Pancreas (tissue), 10 donors: ENCODE measurements at regions not wholly inside any gene's neighbourhood (a gene's known extent, or its start where the extent isn't known, plus 50 kb on each side); places are given as distances from the start of the nearest gene placed in this dataset.

Experiments
- ATAC-seq, 4 donors: fragments of 200-7000 bp; cut with Tn5 transposase; one replicate each; pipeline versions ENCODE4 v1.8.0 to v1.9.1; 2020; ENCODE audit warnings: mild to moderate bottlenecking in 4 of 4, moderate library complexity in 4 of 4
- DNase-seq, 6 donors: peaks; one replicate each; pipeline ENCODE4 v3.0.0-alpha.2; 2020
- FAIRE-seq: peaks from 2 replicates; lab custom pipeline; 2012; peaks lifted over from hg19 to GRCh38; lab: Jason Lieb, UNC
- H3K27ac ChIP-seq, 4 donors: fragments of 200-600 bp; sonication (generic); 1 replicate in 3 of 4; 2 replicates in 1 of 4; pipeline versions ENCODE4 v1.5.0 to v1.8.0; 2020
- H3K27me3 ChIP-seq, 4 donors: fragments of 200-600 bp; one replicate each; pipeline ENCODE4 v1.8.0; 2021
- H3K36me3 ChIP-seq, 3 donors: fragments of 200-600 bp; sonication (generic) in 1 of 3; one replicate each; pipeline versions ENCODE4 v1.5.0 to v1.8.0; 2020 to 2021
- H3K4me1 ChIP-seq, 3 donors: fragments of 200-600 bp; one replicate each; pipeline ENCODE4 v1.8.0; 2021
- H3K4me3 ChIP-seq, 4 donors: fragments of 200-600 bp; sonication (generic) in 2 of 4; one replicate each; pipeline versions ENCODE4 v1.5.0 to v1.8.0; 2020 to 2021
- H3K9me3 ChIP-seq, 4 donors: fragments of 200-600 bp; one replicate each; pipeline ENCODE4 v1.8.0; 2021
- CTCF ChIP-seq, 4 donors: fragments of 200-600 bp; sonication (generic) in 3 of 4; IDR thresholded peaks; one replicate each; pipeline versions ENCODE4 v1.5.0 to v1.8.0; 2021; ENCODE audit warnings: antibody characterized with exemption in 4 of 4
- WGBS, 2 donors: extraction: QIAGEN DNeasy Blood & Tissue Kit; methylation state at CpG; one replicate each; pipeline ENCODE4 v1.1.7; 2013; 5-methylcytosine and 5-hydroxymethylcytosine counted together
- intact Hi-C, 3 donors: fragments of 100-400 bp; cut with DNase I; formaldehyde crosslinking; loops; one replicate each; pipeline versions ENCODE4 v1.11.1 to v1.14.2; 2022
- donor health status: healthy with polysubstance abuse.
- donor health status: DM: no; HTN: no; CAD: no; lungs with moderate emphysema.
- donor health status: DM: no; HTN: no; CAD: no.
- donor health status: control.
- donor health status: control.
- donor health status: Bipolar disorder and iron deficiency.
- donor health status: DM: yes; HTN: yes; CAD: no.
- donor health status: DM: no; HTN: no; CAD: no.
- donor health status: DM: no; HTN: no; CAD: no.
- donor health status: DM: yes; HTN: yes; CAD: no.

GRCh38 chr1:195065437-195065836 lies 1542.8 kb downstream of the KCNT2 start:
- FAIRE-seq (no peak), DNase-seq (no peak), ATAC-seq (no peak)
- Histone ChIP-seq H3K36me3 (no peaks in the 10 kb centered on the region), H3K27ac (no peak overlapping the region), H3K4me3 (no peak overlapping the region), H3K9me3 (no peaks in the 10 kb centered on the region), H3K27me3 (no peaks in the 10 kb centered on the region), H3K4me1 (no peaks in the 10 kb centered on the region)
- no peak for TF ChIP-seq CTCF (IDR thresholded peaks at IDR 0.05)
- 59 to 72% methylated on average over 5 of the region's 5 CpGs for WGBS, 2 donors
- intact Hi-C loops, result no loop called here

GRCh38 chr1:195064358-195064757 lies 1543.9 kb downstream of the KCNT2 start:
- Histone ChIP-seq H3K4me1 (no peaks in the 10 kb centered on the region), H3K27me3 (no peaks in the 10 kb centered on the region), H3K9me3 (no peaks in the 10 kb centered on the region), H3K27ac (no peak overlapping the region), H3K4me3 (no peak overlapping the region), H3K36me3 (no peaks in the 10 kb centered on the region)
- intact Hi-C loops, result no loop called here
- WGBS, 2 donors, result 90 to 91% methylated on average over 1 of the region's 1 CpG
- no peak for FAIRE-seq
- ATAC-seq, result no peak
- no peak for DNase-seq
- TF ChIP-seq CTCF (IDR thresholded peaks at IDR 0.05), result no peak

GRCh38 chr1:195054217-195054687 lies 1554.0 kb downstream of the KCNT2 start:
- DNase-seq (peak in 1 of 6 donors; percentile 60), FAIRE-seq (no peak), ATAC-seq (no peak)
- intact Hi-C loops, result no loop called here
- H3K4me3 ChIP-seq, result no peak overlapping the region
- no peaks in the 10 kb centered on the region for H3K27me3 ChIP-seq
- H3K36me3 ChIP-seq, result no peaks in the 10 kb centered on the region
- no peak for TF ChIP-seq CTCF (IDR thresholded peaks at IDR 0.05)
- H3K4me1 ChIP-seq, result no peaks in the 10 kb centered on the region
- H3K27ac ChIP-seq, result no peak overlapping the region
- no peaks in the 10 kb centered on the region for H3K9me3 ChIP-seq
- 80 to 88% methylated on average over 26 to 27 of the region's 27 CpGs for WGBS, 2 donors

GRCh38 chr1:195053478-195053877 lies 1554.8 kb downstream of the KCNT2 start:
- H3K36me3 ChIP-seq, result no peaks in the 10 kb centered on the region
- no peak for FAIRE-seq
- DNase-seq, result no peak
- ATAC-seq, result no peak
- H3K27ac ChIP-seq, result no peak overlapping the region
- TF ChIP-seq CTCF (IDR thresholded peaks at IDR 0.05), result no peak
- H3K27me3 ChIP-seq, result no peaks in the 10 kb centered on the region
- H3K4me3 ChIP-seq, result no peak overlapping the region
- intact Hi-C loops, result no loop called here
- 39 to 49% methylated on average over 2 of the region's 2 CpGs for WGBS, 2 donors
- H3K9me3 ChIP-seq, result no peaks in the 10 kb centered on the region
- no peaks in the 10 kb centered on the region for H3K4me1 ChIP-seq

GRCh38 chr1:195047772-195048171 lies 1560.5 kb downstream of the KCNT2 start:
- Histone ChIP-seq H3K4me1 (no peaks in the 10 kb centered on the region), H3K36me3 (no peaks in the 10 kb centered on the region), H3K27ac (no peak overlapping the region), H3K4me3 (no peak overlapping the region), H3K9me3 (no peaks in the 10 kb centered on the region), H3K27me3 (no peaks in the 10 kb centered on the region)
- WGBS, 2 donors, result 25 to 35% methylated on average over 2 of the region's 2 CpGs
- DNase-seq, result no peak
- ATAC-seq, result no peak
- no peak for TF ChIP-seq CTCF (IDR thresholded peaks at IDR 0.05)
- intact Hi-C loops, result no loop called here
- FAIRE-seq, result no peak
